HepG2 (cell line): ENCODE measurements at regions not wholly inside any gene's neighbourhood (a gene's known extent, or its start where the extent isn't known, plus 50 kb on each side); places are given as distances from the start of the nearest gene placed in this dataset.

ENCODE experiments used
- ATAC-seq: fragments of 200-7000 bp; cut with Tn5 transposase; 3 replicates; pipeline ENCODE4 v1.9.1; 2020; ENCODE audit warnings: mild to moderate bottlenecking, moderate library complexity
- BruUV-seq: library from RNA; stranded (reverse); fragments of 400-500 nt; replicated peaks from 2 replicates; lab custom pipeline; 2021; lab: Mats Ljungman, UMichigan
- CTCF ChIA-PET: fragments of 300-600 bp; formaldehyde crosslinking; extraction: SDS; loops from one replicate; lab custom pipeline; 2021; ENCODE audit warnings: low total read pairs, inconsistent platforms, low intra/inter-chr PET ratio; lab: Yijun Ruan, JAX
- POLR2A ChIA-PET: fragments of 350-600 bp; sonication (Branson Sonifier 250); formaldehyde crosslinking; loops from one replicate; lab custom pipeline; 2020; ENCODE audit warnings: antibody characterized with exemption, inconsistent platforms; lab: Yijun Ruan, JAX
- DNase-seq: peaks from one replicate; pipeline ENCODE4 v3.0.0-alpha.2; 2015; ENCODE audit warnings: low spot score
- FAIRE-seq: peaks from 3 replicates; lab custom pipeline; 2011; peaks lifted over from hg19 to GRCh38; lab: Jason Lieb, UNC
- H2AFZ ChIP-seq: one replicate; pipeline ENCODE4 v1.6.1; 2011; ENCODE audit warnings: low read length, inconsistent platforms
- H3K27ac ChIP-seq: fragments of 300-600 bp; 3 replicates; pipeline ENCODE4 v1.8.0; 2011; ENCODE audit warnings: mixed run types, mild to moderate bottlenecking, mixed read lengths, low read length, inconsistent platforms; ENCODE audit not compliant: insufficient read depth; ENCODE audit errors: extremely low read length
- H3K27me3 ChIP-seq, 2 experiments: fragments of 200-600 bp in 1 of 2; 2 replicates in 1 of 2; 3 replicates in 1 of 2; pipeline versions ENCODE4 v1.6.0 to v1.8.0; 2011; ENCODE audit warnings: low read length in 2 of 2, mild to moderate bottlenecking in 2 of 2, moderate library complexity in 2 of 2, inconsistent platforms in 1 of 2; ENCODE audit not compliant: insufficient read depth in 2 of 2, control insufficient read depth in 1 of 2
- H3K36me3 ChIP-seq, 2 experiments: fragments of 200-600 bp in 1 of 2; replicated peaks in 1 of 2; 2 replicates in 1 of 2; 3 replicates in 1 of 2; pipeline versions ENCODE4 v1.5.1 to v1.8.0; 2011; ENCODE audit warnings: low read length in 2 of 2, inconsistent platforms in 1 of 2; ENCODE audit not compliant: insufficient read depth in 2 of 2, control insufficient read depth in 1 of 2
- H3K4me1 ChIP-seq: 2 replicates; pipeline ENCODE4 v1.5.1; 2012; ENCODE audit warnings: low read length, inconsistent platforms; ENCODE audit not compliant: insufficient read depth
- H3K4me2 ChIP-seq: 2 replicates; pipeline ENCODE4 v1.6.0; 2011; ENCODE audit warnings: low read depth, low read length, inconsistent platforms
- H3K4me3 ChIP-seq, 3 experiments: fragments of 200-600 bp in 1 of 3; sonication (generic), shearing (Covaris generic) in 1 of 3; replicated peaks in 1 of 3; 2 replicates each; pipeline ENCODE4 v1.5.1; 2011 to 2016; ENCODE audit warnings: low read length in 3 of 3, inconsistent platforms in 2 of 3, low read depth in 2 of 3, mild to moderate bottlenecking in 2 of 3, control low read depth in 1 of 3, mixed read lengths in 1 of 3; ENCODE audit not compliant: insufficient read depth in 1 of 3
- H3K79me2 ChIP-seq: one replicate; pipeline ENCODE4 v1.6.1; 2011; ENCODE audit warnings: low read length, inconsistent platforms; ENCODE audit not compliant: insufficient read depth
- H3K9ac ChIP-seq: 2 replicates; pipeline ENCODE4 v1.6.0; 2011; ENCODE audit warnings: mild to moderate bottlenecking, low read depth, low read length, inconsistent platforms; ENCODE audit not compliant: insufficient read depth
- H3K9me3 ChIP-seq: 2 replicates; pipeline ENCODE4 v1.5.1; 2012; ENCODE audit warnings: mild to moderate bottlenecking, low read length
- H4K20me1 ChIP-seq: 2 replicates; pipeline ENCODE4 v1.6.0; 2011; ENCODE audit warnings: inconsistent platforms, mild to moderate bottlenecking, low read length, moderate library complexity; ENCODE audit not compliant: insufficient read depth
- MZF1 ChIP-seq: sonication (generic); formaldehyde crosslinking; IDR thresholded peaks from 2 replicates; pipeline ENCODE4 v1.8.1; 2023; ENCODE audit warnings: mild to moderate bottlenecking, missing genetic modification reagents, borderline replicate concordance
- NR2C2 ChIP-seq: sonication (generic); formaldehyde crosslinking; IDR thresholded peaks from 2 replicates; pipeline ENCODE4 v1.4.0; 2020; ENCODE audit warnings: missing genetic modification reagents, mild to moderate bottlenecking, moderate library complexity, borderline replicate concordance
- PLRG1 ChIP-seq: fragments of 450-650 bp; conservative IDR thresholded peaks from 2 replicates; pipeline ENCODE4 v1.6.1; 2016
- ZBTB7B ChIP-seq: sonication (generic); formaldehyde crosslinking; IDR thresholded peaks from 2 replicates; pipeline ENCODE4 v1.4.0; 2020; ENCODE audit warnings: missing genetic modification reagents
- ZNF577 ChIP-seq: sonication (generic); formaldehyde crosslinking; IDR thresholded peaks from 2 replicates; pipeline ENCODE4 v1.4.0; 2020; ENCODE audit warnings: mild to moderate bottlenecking, low read depth, missing genetic modification reagents, borderline replicate concordance
- ZNF660 ChIP-seq: sonication (generic); formaldehyde crosslinking; IDR thresholded peaks from 2 replicates; pipeline ENCODE4 v1.5.1; 2020; ENCODE audit warnings: mild to moderate bottlenecking, low read depth, missing genetic modification reagents, borderline replicate concordance
- WGBS: methylation state at CpG from one replicate; pipeline ENCODE4 v1.1.6; 2017; ENCODE audit warnings: low lambda C conversion rate; 5-methylcytosine and 5-hydroxymethylcytosine counted together
- in situ Hi-C: cut with HindIII; loops from 2 replicates; pipeline ENCODE4 v1.10.0; 2017; ENCODE audit warnings: low pct_unique_long_range_greater_than_20kb; ENCODE audit not compliant: extremely low pct_ligation_motif_present
- intact Hi-C: fragments of 100-400 bp; cut with micrococcal nuclease; formaldehyde crosslinking; loops from one replicate; pipeline ENCODE4 v1.10.0; 2022; ENCODE audit not compliant: unreplicated experiment
- TF ChIP-seq, protein P1 (sequence below): sonication (generic); formaldehyde crosslinking; IDR thresholded peaks from 2 replicates; pipeline ENCODE4 v1.4.0; 2020; ENCODE audit warnings: missing genetic modification reagents
- TF ChIP-seq, protein P2 (sequence below): sonication (generic); formaldehyde crosslinking; IDR thresholded peaks from 2 replicates; pipeline ENCODE4 v1.5.1; 2020; ENCODE audit warnings: mild to moderate bottlenecking, missing genetic modification reagents, borderline replicate concordance
- TF ChIP-seq, protein P3 (sequence below): sonication (generic); formaldehyde crosslinking; IDR thresholded peaks from 2 replicates; pipeline ENCODE4 v1.9.0; 2022; ENCODE audit warnings: missing genetic modification reagents, mild to moderate bottlenecking, borderline replicate concordance

DNA sequence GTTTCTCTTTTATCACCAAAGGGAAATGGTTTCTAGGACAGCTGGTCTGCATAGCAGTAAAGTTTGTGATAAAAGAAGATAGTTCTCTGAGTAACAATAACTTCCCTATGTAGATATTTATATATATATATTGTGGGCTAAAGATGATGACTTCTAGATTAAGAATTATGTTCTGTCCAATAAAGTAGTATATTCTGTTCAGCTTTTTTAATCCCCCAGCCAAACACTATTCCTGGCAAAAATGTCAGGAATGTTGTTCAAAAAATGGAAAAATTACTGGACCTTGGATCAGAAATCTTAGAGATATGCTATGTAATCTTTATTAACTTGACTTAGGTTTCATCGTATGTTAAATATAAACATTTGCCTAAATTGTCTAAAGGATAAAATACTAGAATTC, 136.3 kb upstream of the GNAI1 start (continued):
- TF ChIP-seq, protein P1, sequence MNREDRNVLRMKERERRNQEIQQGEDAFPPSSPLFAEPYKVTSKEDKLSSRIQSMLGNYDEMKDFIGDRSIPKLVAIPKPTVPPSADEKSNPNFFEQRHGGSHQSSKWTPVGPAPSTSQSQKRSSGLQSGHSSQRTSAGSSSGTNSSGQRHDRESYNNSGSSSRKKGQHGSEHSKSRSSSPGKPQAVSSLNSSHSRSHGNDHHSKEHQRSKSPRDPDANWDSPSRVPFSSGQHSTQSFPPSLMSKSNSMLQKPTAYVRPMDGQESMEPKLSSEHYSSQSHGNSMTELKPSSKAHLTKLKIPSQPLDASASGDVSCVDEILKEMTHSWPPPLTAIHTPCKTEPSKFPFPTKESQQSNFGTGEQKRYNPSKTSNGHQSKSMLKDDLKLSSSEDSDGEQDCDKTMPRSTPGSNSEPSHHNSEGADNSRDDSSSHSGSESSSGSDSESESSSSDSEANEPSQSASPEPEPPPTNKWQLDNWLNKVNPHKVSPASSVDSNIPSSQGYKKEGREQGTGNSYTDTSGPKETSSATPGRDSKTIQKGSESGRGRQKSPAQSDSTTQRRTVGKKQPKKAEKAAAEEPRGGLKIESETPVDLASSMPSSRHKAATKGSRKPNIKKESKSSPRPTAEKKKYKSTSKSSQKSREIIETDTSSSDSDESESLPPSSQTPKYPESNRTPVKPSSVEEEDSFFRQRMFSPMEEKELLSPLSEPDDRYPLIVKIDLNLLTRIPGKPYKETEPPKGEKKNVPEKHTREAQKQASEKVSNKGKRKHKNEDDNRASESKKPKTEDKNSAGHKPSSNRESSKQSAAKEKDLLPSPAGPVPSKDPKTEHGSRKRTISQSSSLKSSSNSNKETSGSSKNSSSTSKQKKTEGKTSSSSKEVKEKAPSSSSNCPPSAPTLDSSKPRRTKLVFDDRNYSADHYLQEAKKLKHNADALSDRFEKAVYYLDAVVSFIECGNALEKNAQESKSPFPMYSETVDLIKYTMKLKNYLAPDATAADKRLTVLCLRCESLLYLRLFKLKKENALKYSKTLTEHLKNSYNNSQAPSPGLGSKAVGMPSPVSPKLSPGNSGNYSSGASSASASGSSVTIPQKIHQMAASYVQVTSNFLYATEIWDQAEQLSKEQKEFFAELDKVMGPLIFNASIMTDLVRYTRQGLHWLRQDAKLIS (CRISPR knock-in tag): no peak
- TF ChIP-seq PLRG1: no peak

DNA sequence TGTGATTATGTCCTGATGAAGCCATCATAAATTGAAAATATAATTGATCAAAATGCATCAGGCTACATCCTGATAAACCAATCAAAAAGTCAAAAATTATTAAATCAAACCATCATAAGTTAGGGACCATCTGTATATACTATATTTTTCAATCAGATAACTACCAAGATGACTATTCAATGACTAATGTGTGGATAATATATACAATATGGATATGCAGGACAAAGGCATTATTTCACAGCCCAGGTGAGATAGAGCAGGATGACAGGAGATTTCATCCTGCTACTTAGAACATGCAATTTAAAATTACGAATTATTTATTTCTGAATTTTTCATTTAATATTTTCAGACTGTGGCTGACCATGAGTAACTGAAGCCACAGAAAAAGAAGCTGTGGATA, 137.3 kb upstream of the GNAI1 start:
- POLR2A ChIA-PET: no interaction called here
- TF ChIP-seq ZNF577 (no peak), ZNF660 (CRISPR knock-in tag) (no peak), ZBTB7B (no peak), MZF1 (CRISPR knock-in tag) (no peak), NR2C2 (CRISPR knock-in tag) (no peak)
- TF ChIP-seq, protein P2, sequence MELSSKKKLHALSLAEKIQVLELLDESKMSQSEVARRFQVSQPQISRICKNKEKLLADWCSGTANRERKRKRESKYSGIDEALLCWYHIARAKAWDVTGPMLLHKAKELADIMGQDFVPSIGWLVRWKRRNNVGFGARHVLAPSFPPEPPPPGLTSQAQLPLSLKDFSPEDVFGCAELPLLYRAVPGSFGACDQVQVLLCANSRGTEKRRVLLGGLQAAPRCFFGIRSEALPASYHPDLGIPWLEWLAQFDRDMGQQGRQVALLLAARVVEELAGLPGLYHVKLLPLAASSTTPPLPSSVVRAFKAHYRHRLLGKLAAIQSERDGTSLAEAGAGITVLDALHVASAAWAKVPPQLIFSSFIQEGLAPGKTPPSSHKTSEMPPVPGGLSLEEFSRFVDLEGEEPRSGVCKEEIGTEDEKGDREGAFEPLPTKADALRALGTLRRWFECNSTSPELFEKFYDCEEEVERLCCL (CRISPR knock-in tag): no peak
- TF ChIP-seq, protein P3, sequence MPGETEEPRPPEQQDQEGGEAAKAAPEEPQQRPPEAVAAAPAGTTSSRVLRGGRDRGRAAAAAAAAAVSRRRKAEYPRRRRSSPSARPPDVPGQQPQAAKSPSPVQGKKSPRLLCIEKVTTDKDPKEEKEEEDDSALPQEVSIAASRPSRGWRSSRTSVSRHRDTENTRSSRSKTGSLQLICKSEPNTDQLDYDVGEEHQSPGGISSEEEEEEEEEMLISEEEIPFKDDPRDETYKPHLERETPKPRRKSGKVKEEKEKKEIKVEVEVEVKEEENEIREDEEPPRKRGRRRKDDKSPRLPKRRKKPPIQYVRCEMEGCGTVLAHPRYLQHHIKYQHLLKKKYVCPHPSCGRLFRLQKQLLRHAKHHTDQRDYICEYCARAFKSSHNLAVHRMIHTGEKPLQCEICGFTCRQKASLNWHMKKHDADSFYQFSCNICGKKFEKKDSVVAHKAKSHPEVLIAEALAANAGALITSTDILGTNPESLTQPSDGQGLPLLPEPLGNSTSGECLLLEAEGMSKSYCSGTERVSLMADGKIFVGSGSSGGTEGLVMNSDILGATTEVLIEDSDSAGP (CRISPR knock-in tag): no peak

More for the DNA sequence above, 137.3 kb upstream of the GNAI1 start:
- H2AFZ ChIP-seq: no peak overlapping the region
- DNase-seq (no peak), FAIRE-seq (no peak), ATAC-seq (no peak)
- no peaks in the 10 kb centered on the region for H4K20me1 ChIP-seq
- in situ Hi-C loops (no loop called here), intact Hi-C loops (no loop called here)
- H3K27me3 ChIP-seq: no peaks in the 10 kb centered on the region
- no peaks in the 10 kb centered on the region for H3K79me2 ChIP-seq
- 0% methylated on average over 1 of the region's 1 CpG for WGBS
- no peak overlapping the region for H3K4me3 ChIP-seq
- no peak overlapping the region for H3K9ac ChIP-seq
- H3K4me2 ChIP-seq: no peak overlapping the region
- H3K4me1 ChIP-seq: no peaks in the 10 kb centered on the region
- CTCF ChIA-PET: no interaction called here
- no peak overlapping the region for H3K27ac ChIP-seq
- no peaks in the 10 kb centered on the region for H3K9me3 ChIP-seq
- no TSS peak for BruUV-seq
- H3K36me3 ChIP-seq: no peaks in the 10 kb centered on the region
